T-cell (primary cell): ENCODE measurements at regions not wholly inside any gene's neighbourhood (a gene's known extent, or its start where the extent isn't known, plus 50 kb on each side); places are given as distances from the start of the nearest gene placed in this dataset.

ENCODE experiments used
- ATAC-seq, 4 experiments: fragments of 200-7000 bp in 3 of 4; fragments of 150-1000 bp in 1 of 4; cut with Tn5 transposase; replicated peaks in 1 of 4; 1 replicate in 3 of 4; 2 replicates in 1 of 4; pipeline ENCODE4 v1.10.0; 2021; ENCODE audit warnings: moderate library complexity in 3 of 4, mild to moderate bottlenecking in 2 of 4, moderate number of reproducible peaks in 1 of 4
- CTCF ChIA-PET, 2 donors: fragments of 300-600 bp; sonication (Branson Sonifier 250); formaldehyde crosslinking; loops; one replicate each; lab custom pipeline; 2022; ENCODE audit warnings: antibody characterized with exemption in 2 of 2; lab: Charles Lee
- POLR2A ChIA-PET, 2 donors: fragments of 300-600 bp; sonication (Branson Sonifier 250); formaldehyde crosslinking; loops; one replicate each; lab custom pipeline; 2022; ENCODE audit warnings: antibody characterized with exemption in 2 of 2; lab: Charles Lee
- DNase-seq, 35 experiments: peaks; one replicate each; pipeline versions ENCODE4 v3.0.0 to v3.0.0-alpha.2; 2013 to 2023
- H3K27ac ChIP-seq: one replicate; pipeline ENCODE4 v1.5.1; 2013; ENCODE audit warnings: low read length
- H3K27me3 ChIP-seq, 2 experiments: replicated peaks in 1 of 2; 1 replicate in 1 of 2; 2 replicates in 1 of 2; pipeline versions ENCODE4 v1.6.1 to v1.7.0; 2013; ENCODE audit warnings: low read length in 1 of 2, mixed read lengths in 1 of 2; ENCODE audit not compliant: control insufficient read depth in 2 of 2, insufficient read depth in 2 of 2; ENCODE audit errors: extremely low read depth in 1 of 2
- H3K36me3 ChIP-seq, 2 donors: 1 replicate in 1 of 2; 2 replicates in 1 of 2; pipeline versions ENCODE4 v1.6.1 to v1.7.0; 2013; ENCODE audit warnings: low read length in 1 of 2; ENCODE audit not compliant: control insufficient read depth in 2 of 2, insufficient read depth in 1 of 2; ENCODE audit errors: extremely low read depth in 1 of 2
- H3K4me1 ChIP-seq, 2 experiments: 1 replicate in 1 of 2; 2 replicates in 1 of 2; pipeline versions ENCODE4 v1.6.1 to v1.7.0; 2013; ENCODE audit warnings: low read length in 2 of 2, mixed read lengths in 1 of 2; ENCODE audit not compliant: insufficient read depth in 2 of 2, control insufficient read depth in 1 of 2; ENCODE audit errors: extremely low read depth in 1 of 2
- H3K4me3 ChIP-seq, 2 donors: 1 replicate in 1 of 2; 2 replicates in 1 of 2; pipeline versions ENCODE4 v1.5.1 to v1.7.0; 2013; ENCODE audit warnings: mild to moderate bottlenecking in 2 of 2, low read length in 1 of 2, moderate library complexity in 1 of 2; ENCODE audit not compliant: control insufficient read depth in 1 of 2; ENCODE audit errors: extremely low read depth in 1 of 2
- H3K9me3 ChIP-seq: 2 replicates; pipeline ENCODE4 v1.7.0; 2013
- H3K27ac Mint-ChIP-seq, 2 donors: one replicate each; pipeline ENCODE4 v1.8.0; 2020 to 2021; ENCODE audit warnings: mild to moderate bottlenecking in 2 of 2, mixed read lengths in 2 of 2
- H3K27me3 Mint-ChIP-seq, 2 donors: one replicate each; pipeline ENCODE4 v1.8.0; 2021 to 2022; ENCODE audit warnings: mixed read lengths in 2 of 2
- H3K36me3 Mint-ChIP-seq: one replicate; pipeline ENCODE4 v1.8.0; 2021; ENCODE audit warnings: mixed read lengths
- H3K4me1 Mint-ChIP-seq, 3 donors: one replicate each; pipeline ENCODE4 v1.8.0; 2020 to 2022; ENCODE audit warnings: mixed read lengths in 3 of 3, mild to moderate bottlenecking in 1 of 3
- H3K4me3 Mint-ChIP-seq, 3 donors: one replicate each; pipeline ENCODE4 v1.8.0; 2020 to 2022; ENCODE audit warnings: mild to moderate bottlenecking in 3 of 3, mixed read lengths in 3 of 3, moderate library complexity in 3 of 3
- H3K9me3 Mint-ChIP-seq, 3 donors: one replicate each; pipeline ENCODE4 v1.8.0; 2020 to 2022; ENCODE audit warnings: mixed read lengths in 3 of 3
- whole genome bisulfite sequencing: methylation state at CpG from one replicate; pipeline ENCODE4 v1.1.5; 2013; ENCODE audit warnings: missing lambda C conversion rate; ENCODE audit not compliant: insufficient coverage; 5-methylcytosine and 5-hydroxymethylcytosine counted together

DNA sequence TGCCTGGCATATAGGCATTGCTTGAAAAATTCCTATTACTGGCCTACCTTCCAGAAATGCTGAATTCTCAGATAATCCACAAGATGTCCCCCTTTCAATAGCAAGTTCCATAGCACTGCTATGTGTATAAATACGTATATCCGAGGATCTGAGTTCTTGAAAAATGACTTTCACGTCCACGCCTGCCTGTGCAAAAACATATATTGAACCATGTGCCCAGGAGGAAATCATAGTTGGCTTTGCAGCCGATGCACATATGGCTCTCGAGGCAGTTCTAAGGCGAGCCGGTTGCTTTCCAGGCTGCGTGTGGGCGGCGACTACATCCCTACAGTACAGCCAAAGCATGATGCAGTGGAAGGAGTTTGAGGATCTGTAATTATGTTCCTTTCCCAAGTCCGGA, 55.4 kb upstream of the ESX1 start:
- no CpG with 5 or more reads among the region's 12 CpGs for WGBS

DNA sequence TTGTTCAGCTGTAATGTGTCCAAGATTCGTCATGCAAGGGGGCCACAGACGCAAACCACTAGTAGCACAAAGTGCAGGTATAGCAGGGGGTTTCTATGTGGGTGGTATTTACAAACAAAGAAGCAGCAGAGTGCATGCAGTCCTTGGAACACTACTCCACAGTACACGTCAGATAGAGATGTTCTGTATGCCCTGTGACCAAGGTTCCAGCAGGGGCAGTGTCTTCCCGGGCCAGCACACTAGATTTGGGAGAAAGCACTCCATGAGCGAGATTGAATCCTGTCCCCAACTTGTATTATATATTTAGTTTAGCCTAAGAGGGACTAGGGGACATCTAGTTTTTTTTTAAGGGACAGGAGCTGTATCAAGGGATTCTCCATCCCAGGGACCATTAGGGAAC, 54.4 kb upstream of the ESX1 start:
- ATAC-seq (no peak), DNase-seq (no peak)
- Histone ChIP-seq H3K9me3 (no peaks in the 10 kb centered on the region), H3K27me3 (no peaks in the 10 kb centered on the region), H3K4me1 (no peaks in the 10 kb centered on the region), H3K27ac (no peak overlapping the region), H3K4me3 (no peak overlapping the region), H3K36me3 (no peaks in the 10 kb centered on the region)
- peaks cover 0 to 6% (median 0%) of the 10 kb centered on the region in 3 donors for H3K4me1 Mint-ChIP-seq
- peaks cover 0 to 27% of the 10 kb centered on the region in 2 donors for H3K27me3 Mint-ChIP-seq
- ChIA-PET CTCF (no interaction called here), POLR2A (no interaction called here)
- 70% methylated on average over 2 of the region's 5 CpGs for WGBS
- H3K27ac Mint-ChIP-seq, result no peak overlapping the region
- no peak overlapping the region for H3K4me3 Mint-ChIP-seq
- no peaks in the 10 kb centered on the region for H3K9me3 Mint-ChIP-seq
- no peaks in the 10 kb centered on the region for H3K36me3 Mint-ChIP-seq

More for the DNA sequence above, 55.4 kb upstream of the ESX1 start:
- no peaks in the 10 kb centered on the region for H3K36me3 Mint-ChIP-seq
- DNase-seq (no peak), ATAC-seq (no peak)
- H3K4me3 ChIP-seq, result no peak overlapping the region
- no peaks in the 10 kb centered on the region for H3K4me1 ChIP-seq
- no peak overlapping the region for H3K27ac Mint-ChIP-seq
- H3K27me3 ChIP-seq, result no peaks in the 10 kb centered on the region
- H3K27ac ChIP-seq, result no peak overlapping the region
- no peaks in the 10 kb centered on the region for H3K9me3 Mint-ChIP-seq
- peaks cover 0 to 27% of the 10 kb centered on the region in 2 donors for H3K27me3 Mint-ChIP-seq
- ChIA-PET CTCF (no interaction called here), POLR2A (no interaction called here)
- H3K4me3 Mint-ChIP-seq, result no peak overlapping the region
- H3K36me3 ChIP-seq, result no peaks in the 10 kb centered on the region
- peaks cover 0 to 6% (median 0%) of the 10 kb centered on the region in 3 donors for H3K4me1 Mint-ChIP-seq
- no peaks in the 10 kb centered on the region for H3K9me3 ChIP-seq

- no peak overlapping the region for H3K4me3 ChIP-seq
- H3K4me3 Mint-ChIP-seq, result no peak overlapping the region
- H3K4me1 ChIP-seq, result no peaks in the 10 kb centered on the region
- DNase-seq (no peak), ATAC-seq (no peak)
- 100% methylated on average over 1 of the region's 5 CpGs for WGBS
- no peak overlapping the region for H3K27ac ChIP-seq
- CTCF ChIA-PET, result no interaction called here
- H3K9me3 Mint-ChIP-seq, result no peaks in the 10 kb centered on the region
- peaks cover 2 to 18% of the 10 kb centered on the region in 2 donors for H3K27me3 Mint-ChIP-seq
- no peaks in the 10 kb centered on the region for H3K9me3 ChIP-seq
- no peaks in the 10 kb centered on the region for H3K36me3 ChIP-seq
- peaks cover 0 to 6% (median 0%) of the 10 kb centered on the region in 3 donors for H3K4me1 Mint-ChIP-seq
- H3K27ac Mint-ChIP-seq, result no peak overlapping the region
- POLR2A ChIA-PET, result no interaction called here
- no peaks in the 10 kb centered on the region for H3K36me3 Mint-ChIP-seq
- no peaks in the 10 kb centered on the region for H3K27me3 ChIP-seq
These were observed 52.6 kb upstream of the ESX1 start for GRCh38 chrX:104307341-104307740.

- no peaks in the 10 kb centered on the region for H3K36me3 ChIP-seq
- H3K27me3 ChIP-seq, result no peaks in the 10 kb centered on the region
- no peaks in the 10 kb centered on the region for H3K4me1 ChIP-seq
- DNase-seq, result no peak
- ATAC-seq, result no peak
- no CpG with 5 or more reads among the region's 9 CpGs for WGBS
- H3K36me3 Mint-ChIP-seq, result no peaks in the 10 kb centered on the region
- peaks cover 2 to 14% of the 10 kb centered on the region in 2 donors for H3K27me3 Mint-ChIP-seq
- POLR2A ChIA-PET, result no interaction called here
- no peak overlapping the region for H3K4me3 Mint-ChIP-seq
- peaks cover 0 to 2% (median 0%) of the 10 kb centered on the region in 3 donors for H3K4me1 Mint-ChIP-seq
- CTCF ChIA-PET, result no interaction called here
- H3K9me3 Mint-ChIP-seq, result no peaks in the 10 kb centered on the region
- no peak overlapping the region for H3K27ac ChIP-seq
- no peaks in the 10 kb centered on the region for H3K9me3 ChIP-seq
- no peak overlapping the region for H3K4me3 ChIP-seq
- H3K27ac Mint-ChIP-seq, result no peak overlapping the region
These were observed 51.4 kb upstream of the ESX1 start for GRCh38 chrX:104306180-104306579.
